ENCODE measurements at regions not wholly inside any gene's neighbourhood (a gene's known extent, or its start where the extent isn't known, plus 50 kb on each side); places are given as distances from the start of the nearest gene placed in this dataset.

DNA sequence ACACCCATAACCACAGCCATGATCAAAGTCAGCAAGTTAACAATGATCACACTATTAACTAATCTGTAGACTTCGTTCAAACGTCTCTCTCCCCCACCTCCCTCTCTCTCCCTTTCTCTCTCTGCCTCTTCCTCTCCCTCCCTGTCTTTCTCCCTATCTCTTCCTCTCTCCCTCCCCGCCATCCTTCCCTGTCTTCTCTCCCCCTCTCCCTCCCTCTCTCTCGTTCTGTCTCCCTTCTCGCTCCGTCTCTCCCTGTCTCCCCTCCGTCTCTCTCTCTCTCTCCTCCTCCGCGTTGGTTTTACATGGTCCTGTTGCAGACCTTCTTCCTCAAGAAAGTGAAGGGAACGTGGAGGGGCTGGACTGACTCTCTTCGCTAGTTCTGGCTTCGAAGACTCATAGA is 308.9 kb upstream of the FOXQ1 start:
- Histone ChIP-seq H3K4me2 (no peak overlapping the region), H3K9me3 (ENCODE audit: low read depth) (no peaks in the 10 kb centered on the region), H3K4me1 (no peaks in the 10 kb centered on the region), H3K79me2 (ENCODE audit: low read depth) (no peaks in the 10 kb centered on the region), H3K9ac (no peak overlapping the region), H3F3A (ENCODE audit: low read depth) (no peaks in the 10 kb centered on the region), H4K20me1 (ENCODE audit: low read depth) (no peaks in the 10 kb centered on the region), H2AFZ (replicated peaks) (no peak overlapping the region), H3K27ac (no peak overlapping the region), H3K27me3 (no peaks in the 10 kb centered on the region), H3K36me3 (no peaks in the 10 kb centered on the region), H3K4me3 (no peak overlapping the region)
- Mint-ChIP-seq H3K27me3 (ENCODE audit: insufficient read depth, low read depth) (peaks cover 2% of the 10 kb centered on the region), H3K4me3 (no peak overlapping the region), H3K9me3 (peaks cover 8% of the 10 kb centered on the region), H3K4me1 (peaks cover 6% of the 10 kb centered on the region), H3K36me3 (no peaks in the 10 kb centered on the region), H3K27ac (no peak overlapping the region)
- TF ChIP-seq EZH2phosphoT487 (IDR thresholded peaks at IDR 0.05), result no peak
- no peak for TF ChIP-seq EZH2 (IDR thresholded peaks at IDR 0.05)
- no peak for TF ChIP-seq CTCF (IDR thresholded peaks at IDR 0.05)
- DNase-seq (ENCODE audit: low spot score), result no peak

DNA sequence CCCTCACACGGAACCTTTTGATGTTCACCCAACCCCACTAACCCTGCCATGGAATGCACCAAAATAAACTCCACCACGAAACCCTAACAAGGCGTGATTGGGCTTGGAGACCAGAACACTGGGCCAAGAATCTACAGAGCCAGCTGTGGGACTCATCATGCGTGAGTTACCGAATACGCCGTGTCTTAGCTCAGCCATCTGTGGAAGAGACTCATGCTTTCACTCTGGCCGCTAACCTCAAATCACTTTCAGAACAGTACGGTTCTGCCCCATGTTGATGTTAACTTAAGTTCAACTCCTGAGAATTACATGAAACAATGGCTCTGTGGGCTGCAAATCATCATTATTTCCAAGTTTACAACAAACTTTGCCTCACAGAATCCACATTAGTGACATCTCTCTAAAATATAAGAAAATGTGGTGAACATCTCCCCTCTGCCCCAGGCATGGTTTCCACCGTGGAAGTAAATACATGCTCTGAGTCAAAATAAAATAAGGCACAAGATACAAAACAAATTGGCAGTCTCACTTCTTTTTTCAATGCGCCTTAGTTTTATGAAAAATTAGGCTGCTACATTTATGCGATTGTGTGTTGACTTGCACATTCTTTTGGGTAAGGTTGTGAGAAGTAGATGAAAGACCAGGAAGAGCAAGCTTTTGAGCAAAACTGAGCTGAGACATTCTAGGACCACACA is 308.9 kb upstream of the EXOC2 start:
- H3K9me3 ChIP-seq (ENCODE audit: low read depth), result no peaks in the 10 kb centered on the region
- peaks cover 6% of the 10 kb centered on the region for H3K4me1 Mint-ChIP-seq
- no peaks in the 10 kb centered on the region for H4K20me1 ChIP-seq (ENCODE audit: low read depth)
- H3K4me3 Mint-ChIP-seq, result no peak overlapping the region
- H3K27me3 ChIP-seq, result no peaks in the 10 kb centered on the region
- no peaks in the 10 kb centered on the region for H3K36me3 Mint-ChIP-seq
- no peak overlapping the region for H3K4me2 ChIP-seq
- H3K27ac ChIP-seq, result no peak overlapping the region
- no peak overlapping the region for H3K9ac ChIP-seq
- no peaks in the 10 kb centered on the region for H3K79me2 ChIP-seq (ENCODE audit: low read depth)
- DNase-seq (ENCODE audit: low spot score), result no peak
- H3K4me3 ChIP-seq, result no peak overlapping the region
- TF ChIP-seq EZH2 (IDR thresholded peaks at IDR 0.05) (no peak), CTCF (IDR thresholded peaks at IDR 0.05) (no peak), EZH2phosphoT487 (IDR thresholded peaks at IDR 0.05) (no peak)
- peaks cover 6% of the 10 kb centered on the region for H3K27me3 Mint-ChIP-seq (ENCODE audit: insufficient read depth, low read depth)
- H3K9me3 Mint-ChIP-seq, result peaks cover 8% of the 10 kb centered on the region
- no peak overlapping the region for H3K27ac Mint-ChIP-seq
- H3K36me3 ChIP-seq, result no peaks in the 10 kb centered on the region
- no peak overlapping the region for H2AFZ ChIP-seq (replicated peaks)
- H3F3A ChIP-seq (ENCODE audit: low read depth), result no peaks in the 10 kb centered on the region
- H3K4me1 ChIP-seq, result no peaks in the 10 kb centered on the region

DNA sequence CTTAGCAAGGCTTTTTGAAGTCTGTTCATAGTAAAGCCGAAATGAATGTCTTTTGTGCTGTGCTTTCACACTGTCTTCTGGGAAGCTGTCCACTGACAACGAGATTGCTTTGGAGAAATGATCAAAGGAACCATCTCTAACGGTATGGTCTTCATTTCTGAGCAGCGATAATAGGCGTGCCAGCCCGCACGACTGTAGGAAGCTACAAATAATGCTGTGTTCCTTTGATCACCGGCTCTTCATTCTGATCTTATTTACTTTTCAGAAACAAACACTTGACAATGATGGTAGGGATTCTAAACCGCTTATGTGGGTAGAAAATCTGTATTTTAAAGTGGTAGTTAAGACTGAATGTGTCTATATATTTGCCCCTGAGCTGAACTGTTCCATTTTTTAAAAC is 306.6 kb upstream of the EXOC2 start:
- Mint-ChIP-seq H3K36me3 (no peaks in the 10 kb centered on the region), H3K9me3 (peaks cover 3% of the 10 kb centered on the region), H3K27me3 (ENCODE audit: insufficient read depth, low read depth) (peaks cover 4% of the 10 kb centered on the region), H3K4me1 (peaks cover 8% of the 10 kb centered on the region), H3K27ac (no peak overlapping the region), H3K4me3 (no peak overlapping the region)
- no peak overlapping the region for H3K27ac ChIP-seq
- no peak overlapping the region for H3K9ac ChIP-seq
- no peak overlapping the region for H3K4me3 ChIP-seq
- no peaks in the 10 kb centered on the region for H3F3A ChIP-seq (ENCODE audit: low read depth)
- no peaks in the 10 kb centered on the region for H3K4me1 ChIP-seq
- no peaks in the 10 kb centered on the region for H3K79me2 ChIP-seq (ENCODE audit: low read depth)
- H3K36me3 ChIP-seq, result no peaks in the 10 kb centered on the region
- no peak for DNase-seq (ENCODE audit: low spot score)
- no peaks in the 10 kb centered on the region for H4K20me1 ChIP-seq (ENCODE audit: low read depth)
- no peaks in the 10 kb centered on the region for H3K27me3 ChIP-seq
- H3K4me2 ChIP-seq, result no peak overlapping the region
- no peaks in the 10 kb centered on the region for H3K9me3 ChIP-seq (ENCODE audit: low read depth)
- TF ChIP-seq EZH2 (IDR thresholded peaks at IDR 0.05), result no peak
- TF ChIP-seq EZH2phosphoT487 (IDR thresholded peaks at IDR 0.05), result no peak
- no peak for TF ChIP-seq CTCF (IDR thresholded peaks at IDR 0.05)
- H2AFZ ChIP-seq (replicated peaks), result no peak overlapping the region
